Activated CD8-positive, alpha-beta memory T cell treated with anti-CD3 and anti-CD28 coated beads for 36 hours (primary cell): ENCODE measurements at regions not wholly inside any gene's neighbourhood (a gene's known extent, or its start where the extent isn't known, plus 50 kb on each side); places are given as distances from the start of the nearest gene placed in this dataset.
"Not testable (repeated sequence)": the region's sequence is repeated elsewhere in the genome, so short reads cannot be mapped to it uniquely, and the experiment has no call there.

Experiments used
- CTCF ChIA-PET: fragments of 350-600 bp; sonication (Branson Sonifier 250); formaldehyde crosslinking; loops from one replicate; lab custom pipeline; 2021; ENCODE audit warnings: antibody characterized with exemption; lab: Charles Lee
- POLR2A ChIA-PET: fragments of 350-600 bp; sonication (Branson Sonifier 250); formaldehyde crosslinking; loops from one replicate; lab custom pipeline; 2021; ENCODE audit warnings: antibody characterized with exemption; lab: Charles Lee

DNA sequence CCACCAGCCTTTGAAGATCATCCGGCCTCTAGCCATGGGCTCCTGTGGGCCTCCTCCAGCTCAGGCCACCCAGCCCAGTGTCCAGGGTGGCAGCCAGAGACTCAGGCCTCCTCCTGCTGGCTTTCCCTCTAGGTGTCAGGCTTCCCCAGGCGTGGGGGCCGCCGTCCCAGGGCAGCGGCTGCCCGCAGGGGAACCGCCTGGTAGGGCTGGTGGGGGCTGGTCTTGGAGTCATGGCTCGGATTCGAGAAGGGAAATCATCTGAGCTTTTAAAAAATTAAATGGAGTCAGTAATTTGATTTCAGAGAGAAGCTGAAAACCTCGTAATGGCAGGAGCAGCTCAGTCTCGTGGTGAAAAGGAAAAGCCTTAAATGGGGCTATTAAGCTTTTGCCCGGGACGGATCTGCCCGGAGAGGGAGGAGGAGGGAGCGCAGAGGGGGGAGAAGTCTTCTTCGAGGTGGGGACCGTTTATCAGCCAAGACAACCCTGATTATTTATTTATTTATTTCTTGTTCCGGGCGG, 66.4 kb upstream of the TARDBP start:
- ChIA-PET POLR2A (no interaction called here), CTCF (interaction anchor here (1.0 to 2.0 kb wide), 2 partner anchors 17 to 439 kb away, joined by 3 to 7 read pairs; no protein-coding TSS in a partner anchor)

DNA sequence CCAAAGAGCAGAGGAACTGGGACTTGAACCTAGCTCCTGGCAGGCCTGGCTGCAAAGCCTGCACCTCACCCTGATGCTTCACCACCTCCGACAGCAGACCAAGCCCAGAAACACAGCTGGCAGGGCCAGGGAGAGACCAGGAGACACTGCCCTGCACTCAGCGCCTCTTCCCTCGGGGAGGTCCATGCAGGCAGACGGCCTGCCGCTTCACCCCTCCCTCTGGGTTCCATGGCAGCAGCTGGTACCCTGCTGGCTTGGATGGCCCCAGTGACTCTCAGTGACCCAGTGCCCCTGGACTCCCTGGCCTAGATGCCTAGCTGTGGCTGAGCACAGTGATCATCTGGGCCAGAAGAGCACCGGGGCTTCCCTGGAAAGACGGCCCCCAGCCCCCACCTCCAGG, 65.3 kb upstream of the TARDBP start:
- ChIA-PET POLR2A (no interaction called here), CTCF (interaction anchor here (2.0 kb wide), 1 partner anchor 16 kb away, joined by 7 read pairs; no protein-coding TSS in a partner anchor)

DNA sequence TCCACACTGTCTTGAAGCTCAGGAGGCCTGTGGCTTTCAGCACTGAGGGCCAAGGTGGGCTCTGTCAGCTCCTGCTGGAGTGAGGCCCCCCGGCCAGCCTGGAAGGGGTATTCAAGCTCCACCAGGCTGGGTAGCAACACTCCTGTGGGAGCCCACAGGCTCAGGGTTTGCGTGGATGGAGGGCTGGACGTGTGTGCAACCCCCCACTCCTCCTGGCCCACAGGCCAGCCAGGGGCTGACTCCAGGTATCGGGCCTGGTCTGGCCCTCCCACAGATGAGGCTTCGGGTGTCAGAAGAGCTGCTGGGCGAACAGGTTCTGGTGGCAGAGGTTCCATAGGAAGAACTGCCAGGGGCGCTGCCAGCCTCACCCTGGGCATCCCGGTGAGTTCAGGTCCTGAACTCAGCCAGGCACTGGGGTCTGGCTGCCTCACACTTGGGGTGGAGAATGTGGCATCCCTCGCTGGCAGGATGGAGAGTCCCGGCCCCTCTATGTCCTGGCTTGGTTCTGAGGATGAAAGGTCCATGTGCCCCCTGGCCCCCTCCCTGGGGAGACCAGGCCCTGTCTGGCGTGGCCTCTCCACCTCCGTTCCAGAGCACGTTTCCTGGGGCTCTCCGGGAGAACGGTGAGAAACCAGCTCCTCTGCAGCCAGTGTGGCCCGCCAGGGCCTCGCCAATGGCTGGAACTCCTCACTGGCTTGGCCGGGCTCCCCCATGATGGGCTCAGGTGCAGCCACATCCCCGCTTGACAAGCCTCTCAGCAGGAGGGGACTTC, 64.6 kb upstream of the TARDBP start:
- POLR2A ChIA-PET, result no interaction called here
- CTCF ChIA-PET, result interaction anchor here (1.2 to 2.0 kb wide), 2 partner anchors 16 to 29 kb away, joined by 3 to 7 read pairs; no protein-coding TSS in a partner anchor

DNA sequence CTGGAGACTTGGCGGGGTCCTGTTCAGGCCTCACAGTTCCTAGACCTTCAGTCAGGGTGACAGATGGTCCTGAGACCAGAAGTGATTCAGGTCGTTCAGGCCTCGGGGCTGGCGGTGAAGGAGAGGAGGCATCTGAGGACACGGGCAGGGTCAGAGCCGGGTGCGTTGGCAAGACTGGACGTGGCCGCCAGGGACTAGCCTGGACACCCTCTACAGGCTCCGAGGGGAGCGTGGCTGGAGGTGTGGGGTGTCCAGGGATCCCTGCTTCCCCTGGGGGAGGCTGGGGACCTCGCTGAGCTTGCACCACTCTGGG, 64.0 kb upstream of the TARDBP start:
- ChIA-PET CTCF (interaction anchor here (1.2 kb wide), 1 partner anchor 30 kb away, joined by 3 read pairs; no protein-coding TSS in a partner anchor), POLR2A (no interaction called here)

DNA sequence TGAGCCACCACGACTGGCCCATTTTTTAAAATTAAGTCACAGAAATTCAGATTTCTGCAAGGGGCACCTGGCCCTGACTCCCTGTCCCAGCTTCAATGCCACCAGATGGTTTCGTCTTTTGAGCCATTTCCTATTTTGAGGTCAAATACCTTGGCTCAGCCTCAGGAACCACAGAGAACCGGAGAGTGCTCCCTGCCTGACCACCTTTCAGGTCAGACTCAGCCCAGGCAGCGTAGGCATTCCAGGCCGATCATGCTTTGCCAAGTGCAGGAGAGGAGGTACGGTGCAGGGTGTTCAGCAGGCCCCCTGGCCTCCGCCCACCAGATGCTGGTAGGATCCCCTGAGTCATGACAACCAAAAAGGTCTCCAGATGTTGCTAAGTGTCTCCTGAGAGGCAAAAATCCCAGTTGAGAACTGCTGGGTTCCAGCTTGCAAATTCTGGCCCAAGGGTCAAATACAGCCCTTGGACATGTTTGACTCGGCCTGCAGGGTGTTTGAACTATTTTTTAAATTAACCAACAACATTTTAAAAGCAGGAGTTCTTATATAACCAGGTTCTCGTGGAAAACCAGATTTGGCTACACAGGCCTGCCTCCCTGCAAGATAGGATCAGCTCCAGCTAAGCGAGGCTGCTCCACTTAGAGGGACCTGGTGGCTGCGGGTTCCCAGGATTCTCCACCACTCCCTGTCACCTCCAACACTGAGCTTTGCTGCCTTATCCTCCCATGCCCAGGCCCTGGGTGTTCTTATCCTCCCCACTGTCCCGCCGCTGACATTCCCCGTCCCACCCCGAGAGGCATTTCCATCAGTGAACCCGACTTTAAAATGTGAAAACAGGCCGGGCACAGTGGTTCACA, 61.9 kb upstream of the TARDBP start:
- ChIA-PET CTCF (no interaction called here), POLR2A (no interaction called here)

DNA sequence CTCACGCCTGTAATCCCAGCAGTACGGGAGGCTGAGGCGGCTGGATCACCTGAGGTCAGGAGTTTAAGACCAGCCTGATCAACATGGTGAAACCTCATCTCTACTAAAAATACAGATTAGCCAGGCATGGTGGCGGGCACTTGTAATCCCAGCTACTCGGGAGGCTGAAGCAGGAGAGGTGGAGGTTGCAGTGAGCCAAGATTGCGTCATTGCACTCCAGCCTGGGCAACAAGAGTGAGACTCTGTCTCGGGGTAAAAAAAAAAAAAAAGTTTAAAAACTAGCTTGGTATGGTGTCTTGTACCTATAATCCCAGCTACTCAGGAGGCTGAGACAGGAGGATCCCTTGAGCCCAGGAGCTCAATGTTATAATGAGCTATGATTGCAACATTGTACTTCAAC, 61.2 kb upstream of the TARDBP start:
- POLR2A ChIA-PET, CTCF ChIA-PET: not testable (repeated sequence)

DNA sequence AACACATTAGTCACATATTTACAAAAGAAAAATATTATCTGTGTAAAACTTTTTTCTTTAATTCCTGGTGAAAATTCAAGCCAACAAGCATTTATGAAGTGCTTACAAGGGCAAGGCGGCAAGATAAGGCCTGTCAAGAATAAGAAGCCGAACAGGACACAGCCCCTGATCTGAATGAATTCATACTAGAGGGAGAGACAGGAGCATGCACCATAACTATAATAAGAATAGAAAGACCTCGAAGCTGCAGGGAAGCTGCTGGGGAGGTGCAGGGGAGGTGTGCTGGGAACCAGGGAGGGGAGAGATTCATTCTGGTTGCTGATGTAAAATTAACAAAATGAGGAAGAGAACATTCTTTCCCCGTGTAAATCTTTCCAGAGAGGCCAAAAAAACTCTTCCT, 60.5 kb upstream of the TARDBP start:
- ChIA-PET POLR2A (no interaction called here), CTCF (no interaction called here)

DNA sequence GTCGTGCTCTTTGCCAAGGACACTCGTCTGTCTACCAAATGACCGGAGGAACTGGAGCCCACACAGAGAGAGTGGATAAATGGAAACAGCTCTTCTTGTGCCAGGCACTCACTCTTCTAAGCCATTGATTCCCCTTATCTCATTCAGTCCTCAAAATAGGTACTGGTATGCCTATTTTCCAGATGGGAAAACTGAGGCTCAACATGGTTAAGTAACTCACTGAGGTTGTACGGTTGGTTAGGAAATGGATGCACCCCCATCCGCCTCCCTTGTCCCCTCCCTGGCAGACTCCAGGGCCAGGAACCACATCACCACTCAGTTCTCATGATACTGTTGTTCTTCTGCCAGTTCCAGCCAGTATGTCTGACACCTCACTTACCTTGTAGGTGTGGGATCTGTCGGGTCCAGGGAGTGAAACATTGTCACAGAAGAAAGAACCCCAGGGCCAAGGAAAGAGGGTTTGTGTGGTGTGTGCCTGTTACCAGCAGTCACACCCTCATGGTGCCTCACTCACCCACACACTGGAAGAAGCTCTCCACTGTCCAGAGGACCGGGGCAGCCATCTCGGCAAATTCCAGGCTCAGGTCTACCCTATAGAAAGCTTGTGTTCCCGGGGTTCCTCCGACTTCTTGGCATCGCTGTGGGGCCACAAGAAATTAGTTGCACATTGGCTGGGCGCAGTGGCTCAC, 58.8 kb upstream of the TARDBP start:
- POLR2A ChIA-PET, result no interaction called here
- CTCF ChIA-PET, result no interaction called here

DNA sequence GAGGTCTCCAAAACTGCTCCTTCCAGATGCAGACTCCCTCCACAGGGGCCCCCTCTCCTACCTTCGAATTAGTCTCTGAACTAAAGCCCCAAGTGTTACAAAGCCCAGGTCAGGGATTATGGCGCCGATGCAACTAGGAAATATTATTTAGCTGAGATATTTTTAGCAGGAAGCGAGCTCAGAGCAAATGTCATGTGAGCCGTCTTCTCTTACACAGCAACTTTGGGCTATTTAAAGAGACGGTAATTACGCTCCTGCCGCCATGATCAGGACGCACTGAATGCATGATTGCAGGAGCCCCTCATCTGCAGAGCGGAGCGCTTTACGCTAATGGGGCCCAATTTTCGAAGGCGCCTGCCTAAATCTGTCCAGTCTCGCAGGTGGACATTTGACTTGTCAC, 55.3 kb upstream of the TARDBP start:
- POLR2A ChIA-PET, result no interaction called here
- CTCF ChIA-PET, result no interaction called here

DNA sequence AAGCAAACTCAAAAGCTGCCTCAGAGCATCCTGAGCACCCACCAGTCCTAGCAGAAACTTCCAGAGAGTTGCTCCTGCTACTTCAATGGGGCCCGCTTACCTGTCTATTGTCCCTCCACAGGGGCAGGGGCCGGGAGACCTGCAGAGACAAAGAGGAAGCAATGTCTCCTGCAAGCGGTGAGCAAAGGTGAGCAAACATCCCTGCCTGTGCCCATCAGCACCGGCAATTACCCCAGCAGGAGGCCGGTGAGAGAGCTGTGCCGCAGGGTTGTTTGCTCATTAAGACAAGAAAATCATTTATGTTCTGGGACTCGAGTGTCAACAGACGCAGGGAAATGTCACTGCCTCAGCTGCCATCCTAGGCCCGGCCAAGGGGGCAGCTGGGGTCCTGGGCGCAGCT, 53.8 kb upstream of the TARDBP start:
- POLR2A ChIA-PET, result no interaction called here

DNA sequence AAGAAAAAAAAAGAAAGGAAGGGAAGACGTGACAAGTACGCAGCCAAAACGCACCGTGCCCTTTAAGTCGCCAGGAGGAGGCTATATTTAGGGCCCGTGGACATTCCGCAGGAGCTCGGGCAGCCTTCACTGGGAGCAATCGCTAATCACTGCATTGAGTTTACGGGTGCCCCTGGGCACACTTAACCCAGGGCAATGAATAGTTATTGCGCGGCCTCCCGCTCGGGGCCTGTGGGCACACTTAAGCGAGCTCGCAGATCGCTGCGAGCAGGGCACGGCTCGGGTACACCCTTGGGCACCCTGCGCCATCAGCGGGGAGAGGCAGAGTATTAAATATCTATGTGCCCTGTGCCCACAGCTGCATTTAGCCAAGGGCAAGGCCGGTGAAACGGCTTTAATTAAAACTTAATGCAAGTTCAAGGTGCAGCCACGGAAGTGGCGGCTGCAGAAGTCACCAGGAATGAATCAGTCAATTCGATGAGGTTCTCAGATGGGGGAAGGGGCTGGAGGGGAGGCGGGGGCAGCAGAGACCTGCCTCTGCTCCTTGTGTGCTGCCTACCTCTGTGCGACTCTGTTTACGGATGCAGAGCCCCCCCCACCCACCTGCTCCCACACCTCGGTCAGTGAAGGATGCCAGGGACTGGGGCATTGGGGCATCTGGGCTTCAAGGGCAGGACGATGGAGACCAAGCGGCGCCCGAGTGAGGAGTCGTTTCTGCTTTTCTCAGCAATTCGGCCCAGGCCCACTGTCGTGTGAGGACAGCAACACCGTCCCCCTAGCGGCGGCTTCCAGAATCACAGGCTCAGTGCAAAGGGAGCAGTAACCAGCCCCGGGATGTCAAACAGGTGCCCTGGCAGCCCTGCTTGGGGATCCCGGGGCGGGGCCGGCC, 51.8 kb upstream of the TARDBP start:
- CTCF ChIA-PET, result interaction anchor here (0.7 to 1.1 kb wide), 4 partner anchors 16 to 143 kb away, joined by 3 to 4 read pairs (median 4); no protein-coding TSS in a partner anchor
- POLR2A ChIA-PET, result interaction anchor here (0.6 kb wide), 1 partner anchor 457 kb away, joined by 5 read pairs; no protein-coding TSS in a partner anchor

More for the DNA sequence above, 53.8 kb upstream of the TARDBP start:
- CTCF ChIA-PET, result interaction anchor here (0.9 kb wide), 1 partner anchor 463 kb away, joined by 3 read pairs; no protein-coding TSS in a partner anchor

DNA sequence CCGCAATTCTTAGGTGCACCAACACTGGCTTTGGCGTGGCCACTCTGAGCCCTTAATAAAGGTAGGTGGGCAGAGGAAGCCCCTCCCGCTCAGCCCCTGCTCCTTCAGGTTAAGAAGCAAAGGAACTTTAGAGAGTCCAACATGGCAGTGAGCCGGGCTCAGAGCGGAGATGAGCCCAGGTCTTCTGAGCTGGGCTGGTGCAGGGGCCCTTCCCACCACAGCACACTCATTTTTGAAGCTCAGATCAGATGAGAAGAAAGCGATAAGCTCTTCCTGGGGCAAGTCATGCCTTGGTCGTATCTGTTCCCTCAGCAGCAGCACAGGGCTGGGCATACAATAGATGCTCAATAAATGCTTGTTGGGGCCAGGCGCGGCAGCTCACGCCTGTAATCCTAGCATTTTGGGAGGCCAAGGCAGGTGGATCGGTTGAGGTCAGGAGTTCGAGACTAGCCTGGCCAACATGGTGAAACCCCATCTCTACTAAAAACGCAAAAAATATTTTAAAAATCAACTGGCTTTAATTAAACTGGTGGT, 51.1 kb upstream of the TARDBP start:
- ChIA-PET POLR2A (no interaction called here), CTCF (interaction anchor here (0.7 kb wide), 2 partner anchors 24 to 142 kb away, joined by 3 to 4 read pairs; no protein-coding TSS in a partner anchor)

DNA sequence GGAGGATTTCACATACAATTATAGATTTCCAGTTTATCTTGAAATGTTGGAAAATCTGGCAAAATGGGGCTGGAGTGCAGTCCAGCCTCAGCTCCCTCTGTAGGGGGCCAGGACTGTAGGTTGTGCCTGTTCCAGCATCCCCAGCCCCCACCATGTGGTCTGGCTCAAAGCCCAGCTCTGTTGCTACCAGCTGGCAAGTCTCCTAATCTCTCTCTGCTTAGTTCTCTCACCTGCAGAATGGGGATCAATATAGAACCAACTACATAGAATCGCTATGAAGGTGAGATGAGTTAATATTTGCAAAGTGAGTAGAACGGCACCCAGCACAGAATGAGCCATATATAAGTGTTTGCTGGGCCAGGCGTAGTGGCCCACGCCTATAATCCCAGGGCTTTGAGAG, 50.0 kb upstream of the TARDBP start:
- ChIA-PET CTCF (interaction anchor here (2.2 kb wide), 1 partner anchor 16 kb away, joined by 7 read pairs; no protein-coding TSS in a partner anchor), POLR2A (no interaction called here)
